HG03442 (cell line): ENCODE measurements at regions not wholly inside any gene's neighbourhood (a gene's known extent, or its start where the extent isn't known, plus 50 kb on each side); places are given as distances from the start of the nearest gene placed in this dataset.
"Not testable (repeated sequence)": the region's sequence is repeated elsewhere in the genome, so short reads cannot be mapped to it uniquely, and the experiment has no call there.

Source experiments
- ATAC-seq: cut with Tn5 transposase; IDR thresholded peaks from one replicate; pipeline ENCODE4 v1.9.1; 2021; ENCODE audit warnings: mild to moderate bottlenecking, moderate library complexity; ENCODE audit not compliant: unreplicated experiment

GRCh38 chr6:94902974-94903628 is 674.2 kb upstream of the MANEA start:
- no peak for ATAC-seq

DNA sequence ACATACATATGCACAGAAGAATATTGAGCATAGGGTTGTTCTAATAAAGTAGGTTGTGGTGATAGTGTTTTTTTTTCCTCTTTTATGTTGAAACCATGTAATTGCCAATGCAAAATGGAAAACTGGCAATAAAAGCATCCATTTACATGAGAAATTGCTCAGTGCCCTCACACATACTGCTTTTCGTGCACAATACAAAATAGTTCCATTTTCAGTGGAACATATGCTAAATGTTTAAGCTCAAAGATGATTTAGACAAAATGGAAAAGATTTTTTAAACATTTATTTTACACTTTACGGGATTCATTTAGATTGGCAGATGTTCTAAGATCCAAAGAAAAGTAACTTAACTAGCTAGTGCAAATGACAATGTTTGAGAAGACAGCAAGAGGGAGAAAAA is 678.1 kb upstream of the MANEA start:
- no peak for ATAC-seq

GRCh38 chr6:94894300-94894699 is 683.0 kb upstream of the MANEA start:
- ATAC-seq, result no peak

DNA sequence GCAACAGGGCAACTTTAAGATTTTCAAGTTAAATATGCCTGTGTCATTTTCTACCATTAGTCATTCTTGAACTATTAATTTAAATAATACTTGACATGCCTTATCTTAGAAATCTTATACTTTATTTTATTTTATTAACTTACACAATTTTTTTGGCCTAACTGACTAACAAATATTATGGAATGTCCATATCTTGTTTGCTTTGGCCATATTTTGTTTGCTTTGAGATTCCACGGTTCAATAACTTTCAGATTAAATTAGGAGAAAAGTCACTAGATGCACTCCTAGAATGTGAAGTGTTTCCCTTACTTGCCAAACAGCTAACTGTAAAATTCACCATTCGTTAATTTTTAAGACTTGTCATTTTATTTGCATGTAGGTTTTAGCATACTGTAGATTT is 684.0 kb upstream of the MANEA start:
- ATAC-seq, result no peak

GRCh38 chr6:94873819-94874218 is 703.5 kb upstream of the MANEA start:
- not testable (repeated sequence) for ATAC-seq

DNA sequence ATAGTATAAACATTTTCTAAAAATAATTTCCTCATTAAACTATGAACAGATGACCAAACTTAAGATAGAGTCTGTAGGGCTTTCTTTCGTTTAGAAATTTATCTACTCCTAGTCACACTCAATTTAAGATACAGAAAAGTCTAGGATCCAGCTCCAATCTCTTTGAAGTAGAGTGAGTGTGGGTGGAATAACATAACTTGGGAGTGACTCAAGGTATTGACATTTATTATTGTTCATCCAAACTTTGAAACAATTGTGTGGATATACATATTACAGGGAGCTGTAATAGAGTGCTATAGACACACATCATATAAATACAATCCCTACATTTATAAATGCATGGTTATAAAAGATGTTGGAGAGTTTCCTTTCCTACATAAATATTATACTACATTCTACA is 715.2 kb upstream of the MANEA start:
- ATAC-seq, result no peak

DNA sequence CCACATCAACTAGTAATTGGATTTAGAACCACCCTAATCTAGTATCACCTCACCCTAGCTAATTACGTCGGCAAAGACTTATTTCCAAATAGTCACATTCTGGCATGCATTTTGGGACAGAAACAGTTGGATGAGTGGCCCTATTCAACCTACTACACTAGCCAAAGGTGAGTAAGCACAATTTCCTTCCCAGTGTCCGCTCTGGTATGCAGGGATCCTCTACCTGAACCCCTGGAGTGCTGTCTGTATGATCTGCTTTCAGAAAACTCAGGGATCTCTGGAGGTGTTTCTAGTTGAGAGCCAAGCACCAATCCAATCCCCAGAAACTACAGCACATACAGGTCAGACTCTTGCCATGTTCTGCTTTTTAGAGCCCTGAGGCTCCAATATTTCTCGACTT is 717.4 kb upstream of the MANEA start:
- ATAC-seq, result no peak

DNA sequence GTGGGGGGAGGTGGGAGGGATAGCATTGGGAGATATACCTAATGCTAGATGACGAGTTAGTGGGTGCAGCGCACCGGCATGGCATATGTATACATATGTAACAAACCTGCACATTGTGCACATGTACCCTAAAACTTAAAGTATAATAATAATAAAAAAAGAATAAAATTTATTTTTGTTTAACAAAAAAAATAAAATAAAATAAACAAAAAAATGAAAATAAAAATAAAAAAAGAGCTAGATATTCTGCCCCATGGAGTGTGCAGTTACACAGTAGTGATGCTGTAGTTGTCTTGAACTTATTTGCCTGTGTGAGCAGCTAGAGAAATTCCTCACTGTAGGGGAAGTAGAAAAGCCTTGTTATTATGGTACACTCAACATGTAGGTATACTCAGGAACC is 720.3 kb upstream of the MANEA start:
- not testable (repeated sequence) for ATAC-seq

DNA sequence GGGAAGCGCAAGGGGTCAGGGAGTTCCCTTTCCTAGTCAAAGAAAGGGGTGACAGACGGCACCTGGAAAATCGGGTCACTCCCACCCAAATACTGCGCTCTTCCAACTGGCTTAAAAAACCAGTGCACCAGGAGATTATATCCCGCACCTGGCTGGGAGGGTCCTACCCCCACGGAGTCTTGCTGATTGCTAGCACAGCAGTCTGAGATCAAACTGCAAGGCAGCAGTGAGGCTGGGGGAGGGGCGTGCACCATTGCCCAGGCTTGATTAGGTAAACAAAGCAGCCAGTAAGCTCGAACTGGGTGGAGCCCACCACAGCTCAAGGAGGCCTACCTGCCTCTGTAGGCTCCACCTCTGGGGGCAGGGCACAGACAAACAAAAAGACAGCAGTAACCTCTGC is 726.0 kb upstream of the MANEA start:
- ATAC-seq, result not testable (repeated sequence)

DNA sequence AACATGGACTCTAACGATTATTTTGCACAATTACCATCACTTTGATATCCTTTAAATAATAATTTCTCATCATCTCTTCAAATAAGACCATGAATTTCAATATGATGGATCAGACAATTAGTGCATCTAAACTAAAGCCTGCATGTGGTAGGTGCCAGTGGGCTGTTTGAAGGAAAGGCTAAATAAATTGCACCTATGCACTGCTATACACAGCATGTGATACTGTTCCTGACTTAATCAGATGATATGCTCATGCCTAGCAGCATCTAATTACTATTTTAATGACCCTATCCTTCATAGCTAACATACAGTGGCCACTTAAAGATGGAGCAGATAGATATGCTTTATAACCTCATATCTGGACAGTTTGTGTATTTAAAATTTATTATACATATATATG is 731.6 kb upstream of the MANEA start:
- no peak for ATAC-seq

- no peak for ATAC-seq
Measured at GRCh38 chr6:94835264-94835663, 742.1 kb upstream of the MANEA start.

DNA sequence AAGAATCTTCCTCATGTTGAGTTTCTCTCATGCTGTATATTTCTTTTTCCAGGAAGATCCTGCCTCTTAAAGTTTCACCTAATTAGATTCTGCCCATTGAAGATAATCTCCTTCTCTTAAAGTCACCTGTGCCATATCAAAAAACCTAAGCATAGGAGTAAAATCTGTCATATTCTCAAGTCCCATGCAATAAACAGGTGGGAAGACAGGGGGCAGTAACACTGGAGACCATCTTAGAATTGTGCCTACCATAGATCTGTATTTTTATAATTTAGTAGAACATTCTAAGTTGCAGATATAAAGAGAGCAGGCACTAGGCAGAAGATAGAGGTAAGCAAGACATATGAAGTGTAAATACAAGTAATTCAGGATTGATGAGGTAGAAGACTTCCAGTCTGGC is 763.5 kb upstream of the MANEA start:
- no peak for ATAC-seq

GRCh38 chr6:94801344-94801743 is 776.0 kb upstream of the MANEA start:
- no peak for ATAC-seq

DNA sequence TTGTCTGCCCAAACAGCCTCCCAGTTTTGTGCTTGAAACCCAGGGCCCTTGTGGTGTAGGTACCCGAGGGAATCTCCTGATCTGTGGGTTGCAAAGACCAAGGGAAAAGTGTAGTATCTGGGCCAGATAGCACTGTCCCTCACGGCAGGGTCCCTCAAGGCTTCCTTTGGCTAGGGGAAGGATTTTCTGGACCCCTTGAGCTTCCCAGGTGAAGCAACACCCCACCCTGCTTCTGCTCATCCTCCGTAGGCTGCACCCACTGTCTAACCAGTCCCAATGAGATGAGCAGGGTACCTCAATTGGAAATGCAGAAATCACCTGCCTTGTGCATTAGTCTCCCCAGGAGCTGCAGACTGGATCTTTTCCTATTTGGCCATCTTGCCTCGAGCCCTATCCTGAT is 791.8 kb upstream of the MANEA start:
- no peak for ATAC-seq

GRCh38 chr6:94785081-94785480 is 792.3 kb upstream of the MANEA start:
- not testable (repeated sequence) for ATAC-seq

GRCh38 chr6:94769197-94769596 is 808.1 kb upstream of the MANEA start:
- ATAC-seq, result no peak

DNA sequence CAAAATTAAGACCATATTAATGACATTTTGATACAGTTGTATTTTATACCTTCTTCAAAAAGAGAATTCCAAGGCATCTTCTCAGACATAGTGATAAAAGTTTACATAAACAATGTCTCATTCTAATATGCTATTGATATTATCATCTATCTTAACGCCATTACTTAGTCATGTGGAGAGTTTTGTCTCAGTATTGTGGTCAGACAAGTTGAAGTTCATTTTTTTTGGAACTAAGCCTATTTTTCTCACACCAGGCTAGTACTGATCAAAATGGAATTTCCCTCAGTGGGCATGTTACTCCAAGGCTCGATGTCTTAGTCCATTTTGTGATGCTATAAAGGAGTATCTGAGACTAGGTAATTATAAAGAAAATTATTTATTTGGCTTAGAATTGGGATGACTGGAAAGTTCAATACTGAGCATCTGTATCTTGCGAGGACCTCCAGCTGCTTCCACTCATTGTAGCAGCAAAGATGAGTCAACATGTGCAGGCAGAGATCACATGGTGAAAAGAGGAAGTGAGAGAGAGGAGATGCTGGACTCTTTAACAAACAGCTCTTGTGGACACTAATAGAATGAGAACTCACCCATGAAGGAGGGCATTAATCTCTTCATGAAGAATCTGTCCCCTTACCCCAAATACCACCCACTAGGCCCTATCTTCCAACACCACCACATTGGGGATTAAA is 825.5 kb upstream of the MANEA start:
- peak; percentile 96 for ATAC-seq

DNA sequence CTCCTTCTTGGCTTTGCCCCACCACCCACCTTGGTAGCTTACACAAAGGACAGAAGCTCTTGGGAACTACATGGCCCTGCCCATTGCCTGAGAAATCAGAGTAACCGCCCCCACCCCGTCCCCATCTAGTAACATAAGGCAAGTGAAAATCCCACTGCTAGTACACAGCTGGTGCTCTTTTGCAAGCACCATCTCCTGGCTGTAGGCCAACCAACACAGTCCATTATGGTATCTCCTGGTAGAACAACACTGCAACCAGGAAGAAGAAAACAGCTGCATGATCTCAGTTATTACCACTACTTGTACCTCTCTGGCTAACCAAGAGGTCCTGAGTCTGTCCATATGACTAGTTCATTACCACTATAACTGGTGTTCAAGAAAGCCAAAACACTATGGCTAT is 841.1 kb upstream of the MANEA start:
- no peak for ATAC-seq

GRCh38 chr6:94735270-94735669 is 842.1 kb upstream of the MANEA start:
- no peak for ATAC-seq

DNA sequence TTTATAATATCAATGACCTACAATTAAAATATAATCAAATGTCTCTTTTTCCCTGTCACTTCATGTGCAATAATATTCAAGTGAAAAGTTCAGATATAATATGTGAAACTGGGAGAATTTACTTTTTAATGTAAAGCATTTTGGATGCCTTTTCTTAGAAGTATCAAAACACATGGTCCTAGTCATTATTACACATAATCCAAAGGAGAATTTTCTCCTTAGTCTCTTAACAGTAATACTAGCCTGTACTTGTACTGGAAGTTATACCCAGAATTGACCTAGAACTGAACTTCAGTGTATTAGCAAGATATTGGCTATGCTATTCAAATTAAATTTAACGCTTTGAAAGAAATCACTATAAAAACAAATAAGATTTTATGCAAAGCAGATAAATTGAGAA is 842.6 kb upstream of the MANEA start:
- no peak for ATAC-seq

DNA sequence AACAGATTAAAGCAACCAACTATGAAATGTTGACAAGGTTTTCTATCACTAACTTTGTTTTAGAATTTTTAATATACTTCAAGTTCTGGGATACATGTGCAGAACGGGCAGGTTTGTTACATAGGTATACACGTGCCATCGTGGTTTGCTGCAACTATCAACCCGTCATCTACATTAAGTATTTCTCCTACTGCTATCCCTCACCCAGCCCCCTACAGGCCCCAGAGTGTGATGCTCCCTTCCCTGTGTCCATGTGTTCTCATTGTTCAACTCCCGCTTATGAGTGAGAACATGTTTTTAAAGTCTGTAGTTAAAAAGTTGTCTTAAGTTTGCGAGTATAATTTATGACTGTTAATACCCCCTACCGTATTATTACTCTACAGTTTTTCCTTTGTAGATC is 844.3 kb upstream of the MANEA start:
- no peak for ATAC-seq

- no peak for ATAC-seq
Measured at GRCh38 chr6:94727710-94728109, 849.6 kb upstream of the MANEA start.

- ATAC-seq, result no peak
Measured at GRCh38 chr6:94721459-94721858, 855.9 kb upstream of the MANEA start.
